ENCODE measurements at regions not wholly inside any gene's neighbourhood (a gene's known extent, or its start where the extent isn't known, plus 50 kb on each side); places are given as distances from the start of the nearest gene placed in this dataset.

- TF ChIP-seq CREB1 (CRISPR knock-in tag; IDR thresholded peaks at IDR 0.05; ENCODE audit: low read depth) (no peak), ZNF114 (CRISPR knock-in tag; IDR thresholded peaks at IDR 0.05) (no peak), EZH2 (IDR thresholded peaks at IDR 0.05; ENCODE audit: low read depth, unreplicated experiment) (no peak), STAT1 (IDR thresholded peaks at IDR 0.05; ENCODE audit: unreplicated experiment) (no peak), JUNB (IDR thresholded peaks at IDR 0.05; ENCODE audit: unreplicated experiment) (no peak)
Observed at GRCh38 chr13:44004878-44005277, 125.2 kb downstream of the LACC1 start (continued).

DNA sequence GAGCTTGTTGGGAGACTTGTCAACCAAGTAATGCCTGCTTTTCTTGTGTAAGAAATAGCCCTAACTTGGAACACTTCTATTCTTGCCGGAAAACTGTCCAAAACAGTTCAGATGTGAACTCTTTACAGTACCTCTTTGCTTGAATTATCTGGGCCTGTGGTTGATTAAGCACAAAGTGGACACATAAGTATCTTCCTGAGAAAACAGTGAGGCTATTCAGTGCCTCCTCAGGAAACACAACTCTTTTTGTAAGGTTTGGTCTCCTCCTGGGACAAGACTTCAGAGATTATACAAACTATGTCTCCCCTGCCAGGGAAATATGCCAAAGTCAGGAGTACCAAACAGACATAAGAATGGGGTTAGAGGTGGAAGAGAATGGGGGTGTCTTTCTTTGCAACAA is 127.7 kb downstream of the LACC1 start:
- ATAC-seq = no peak
- Mint-ChIP-seq H3K27me3 (ENCODE audit: insufficient read depth, low read depth, poor library complexity) (no peaks in the 10 kb centered on the region), H3K9me3 (no peaks in the 10 kb centered on the region), H3K27ac (no peak overlapping the region), H3K4me1 (peaks cover 6% of the 10 kb centered on the region), H3K4me3 (no peak overlapping the region), H3K36me3 (ENCODE audit: low read depth) (no peaks in the 10 kb centered on the region)
- Histone ChIP-seq H3K4me2 (no peak overlapping the region), H3F3A (replicated peaks; ENCODE audit: low read depth) (no peaks in the 10 kb centered on the region), H3K36me3 (ENCODE audit: insufficient read depth) (no peaks in the 10 kb centered on the region), H3K9me2 (ENCODE audit: insufficient read depth) (no peaks in the 10 kb centered on the region; the same call in none of the 2 replicates), H3K27me3 (ENCODE audit: insufficient read depth) (no peaks in the 10 kb centered on the region), H3K27ac (ENCODE audit: low read depth) (no peak overlapping the region), H3K4me1 (ENCODE audit: insufficient read depth) (no peaks in the 10 kb centered on the region; the same call in 1 of the 2 replicates), H3K79me2 (replicated peaks; ENCODE audit: insufficient read depth) (no peaks in the 10 kb centered on the region), H2AFZ (no peak overlapping the region), H3K4me3 (no peak overlapping the region), H4K20me1 (replicated peaks; ENCODE audit: insufficient read depth) (no peaks in the 10 kb centered on the region)
- TF ChIP-seq ZNF331 (CRISPR knock-in tag; IDR thresholded peaks at IDR 0.05; ENCODE audit: low read depth) = no peak
- no peak for TF ChIP-seq ZNF462 (CRISPR knock-in tag; IDR thresholded peaks at IDR 0.05)
- no peak for TF ChIP-seq ZNF114 (CRISPR knock-in tag; IDR thresholded peaks at IDR 0.05)
- no peak for TF ChIP-seq JUNB (IDR thresholded peaks at IDR 0.05; ENCODE audit: unreplicated experiment)
- TF ChIP-seq EZH2 (IDR thresholded peaks at IDR 0.05; ENCODE audit: low read depth, unreplicated experiment) = no peak
- TF ChIP-seq, protein P1, sequence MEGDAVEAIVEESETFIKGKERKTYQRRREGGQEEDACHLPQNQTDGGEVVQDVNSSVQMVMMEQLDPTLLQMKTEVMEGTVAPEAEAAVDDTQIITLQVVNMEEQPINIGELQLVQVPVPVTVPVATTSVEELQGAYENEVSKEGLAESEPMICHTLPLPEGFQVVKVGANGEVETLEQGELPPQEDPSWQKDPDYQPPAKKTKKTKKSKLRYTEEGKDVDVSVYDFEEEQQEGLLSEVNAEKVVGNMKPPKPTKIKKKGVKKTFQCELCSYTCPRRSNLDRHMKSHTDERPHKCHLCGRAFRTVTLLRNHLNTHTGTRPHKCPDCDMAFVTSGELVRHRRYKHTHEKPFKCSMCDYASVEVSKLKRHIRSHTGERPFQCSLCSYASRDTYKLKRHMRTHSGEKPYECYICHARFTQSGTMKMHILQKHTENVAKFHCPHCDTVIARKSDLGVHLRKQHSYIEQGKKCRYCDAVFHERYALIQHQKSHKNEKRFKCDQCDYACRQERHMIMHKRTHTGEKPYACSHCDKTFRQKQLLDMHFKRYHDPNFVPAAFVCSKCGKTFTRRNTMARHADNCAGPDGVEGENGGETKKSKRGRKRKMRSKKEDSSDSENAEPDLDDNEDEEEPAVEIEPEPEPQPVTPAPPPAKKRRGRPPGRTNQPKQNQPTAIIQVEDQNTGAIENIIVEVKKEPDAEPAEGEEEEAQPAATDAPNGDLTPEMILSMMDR (conservative IDR thresholded peaks at IDR 0.05; ENCODE audit: low read depth in 2 of 2) = no peak
- TF ChIP-seq, protein P2, sequence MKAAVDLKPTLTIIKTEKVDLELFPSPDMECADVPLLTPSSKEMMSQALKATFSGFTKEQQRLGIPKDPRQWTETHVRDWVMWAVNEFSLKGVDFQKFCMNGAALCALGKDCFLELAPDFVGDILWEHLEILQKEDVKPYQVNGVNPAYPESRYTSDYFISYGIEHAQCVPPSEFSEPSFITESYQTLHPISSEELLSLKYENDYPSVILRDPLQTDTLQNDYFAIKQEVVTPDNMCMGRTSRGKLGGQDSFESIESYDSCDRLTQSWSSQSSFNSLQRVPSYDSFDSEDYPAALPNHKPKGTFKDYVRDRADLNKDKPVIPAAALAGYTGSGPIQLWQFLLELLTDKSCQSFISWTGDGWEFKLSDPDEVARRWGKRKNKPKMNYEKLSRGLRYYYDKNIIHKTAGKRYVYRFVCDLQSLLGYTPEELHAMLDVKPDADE (IDR thresholded peaks at IDR 0.05) = no peak
- TF ChIP-seq CREB1 (CRISPR knock-in tag; IDR thresholded peaks at IDR 0.05; ENCODE audit: low read depth) = no peak
- no peak for TF ChIP-seq NANOG (IDR thresholded peaks at IDR 0.05; ENCODE audit: borderline replicate concordance)
- TF ChIP-seq EZH2phosphoT487 (IDR thresholded peaks at IDR 0.05; ENCODE audit: unreplicated experiment) = no peak
- TF ChIP-seq, protein P3, sequence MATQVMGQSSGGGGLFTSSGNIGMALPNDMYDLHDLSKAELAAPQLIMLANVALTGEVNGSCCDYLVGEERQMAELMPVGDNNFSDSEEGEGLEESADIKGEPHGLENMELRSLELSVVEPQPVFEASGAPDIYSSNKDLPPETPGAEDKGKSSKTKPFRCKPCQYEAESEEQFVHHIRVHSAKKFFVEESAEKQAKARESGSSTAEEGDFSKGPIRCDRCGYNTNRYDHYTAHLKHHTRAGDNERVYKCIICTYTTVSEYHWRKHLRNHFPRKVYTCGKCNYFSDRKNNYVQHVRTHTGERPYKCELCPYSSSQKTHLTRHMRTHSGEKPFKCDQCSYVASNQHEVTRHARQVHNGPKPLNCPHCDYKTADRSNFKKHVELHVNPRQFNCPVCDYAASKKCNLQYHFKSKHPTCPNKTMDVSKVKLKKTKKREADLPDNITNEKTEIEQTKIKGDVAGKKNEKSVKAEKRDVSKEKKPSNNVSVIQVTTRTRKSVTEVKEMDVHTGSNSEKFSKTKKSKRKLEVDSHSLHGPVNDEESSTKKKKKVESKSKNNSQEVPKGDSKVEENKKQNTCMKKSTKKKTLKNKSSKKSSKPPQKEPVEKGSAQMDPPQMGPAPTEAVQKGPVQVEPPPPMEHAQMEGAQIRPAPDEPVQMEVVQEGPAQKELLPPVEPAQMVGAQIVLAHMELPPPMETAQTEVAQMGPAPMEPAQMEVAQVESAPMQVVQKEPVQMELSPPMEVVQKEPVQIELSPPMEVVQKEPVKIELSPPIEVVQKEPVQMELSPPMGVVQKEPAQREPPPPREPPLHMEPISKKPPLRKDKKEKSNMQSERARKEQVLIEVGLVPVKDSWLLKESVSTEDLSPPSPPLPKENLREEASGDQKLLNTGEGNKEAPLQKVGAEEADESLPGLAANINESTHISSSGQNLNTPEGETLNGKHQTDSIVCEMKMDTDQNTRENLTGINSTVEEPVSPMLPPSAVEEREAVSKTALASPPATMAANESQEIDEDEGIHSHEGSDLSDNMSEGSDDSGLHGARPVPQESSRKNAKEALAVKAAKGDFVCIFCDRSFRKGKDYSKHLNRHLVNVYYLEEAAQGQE (IDR thresholded peaks at IDR 0.05; ENCODE audit: unreplicated experiment) = no peak
- TF ChIP-seq POLR2AphosphoS5 (IDR thresholded peaks at IDR 0.05; ENCODE audit: low read depth) = no peak
- no peak for DNase-seq (ENCODE audit: low spot score)
